Mesothelial cell of epicardium (in vitro differentiated cells): ENCODE measurements at regions not wholly inside any gene's neighbourhood (a gene's known extent, or its start where the extent isn't known, plus 50 kb on each side); places are given as distances from the start of the nearest gene placed in this dataset.
"Not testable (repeated sequence)": the region's sequence is repeated elsewhere in the genome, so short reads cannot be mapped to it uniquely, and the experiment has no call there.

ENCODE experiments used
- DNase-seq, 2 experiments: peaks; one replicate each; pipeline ENCODE4 v3.0.0; 2021; ENCODE audit warnings: low spot score in 2 of 2; ENCODE audit not compliant: unreplicated experiment in 2 of 2
- H3K27ac Mint-ChIP-seq: 2 replicates; pipeline ENCODE4 v1.8.0; 2021; ENCODE audit warnings: mixed read lengths
- H3K27me3 Mint-ChIP-seq: 2 replicates; pipeline ENCODE4 v1.8.0; 2021; ENCODE audit warnings: low read depth, mixed read lengths
- H3K36me3 Mint-ChIP-seq: 2 replicates; pipeline ENCODE4 v1.8.0; 2021; ENCODE audit warnings: mixed read lengths
- H3K4me1 Mint-ChIP-seq: 2 replicates; pipeline ENCODE4 v1.8.0; 2021; ENCODE audit warnings: mixed read lengths
- H3K4me3 Mint-ChIP-seq: 2 replicates; pipeline ENCODE4 v1.8.0; 2021; ENCODE audit warnings: mild to moderate bottlenecking, moderate library complexity, mixed read lengths
- H3K9me3 Mint-ChIP-seq: 2 replicates; pipeline ENCODE4 v1.8.0; 2021; ENCODE audit warnings: mixed read lengths
- TF ChIP-seq, protein P1 (sequence below): fragments of 200-600 bp; sonication (generic); IDR thresholded peaks from one replicate; pipeline ENCODE4 v1.5.0; 2021; ENCODE audit warnings: antibody characterized with exemption; ENCODE audit not compliant: unreplicated experiment

DNA sequence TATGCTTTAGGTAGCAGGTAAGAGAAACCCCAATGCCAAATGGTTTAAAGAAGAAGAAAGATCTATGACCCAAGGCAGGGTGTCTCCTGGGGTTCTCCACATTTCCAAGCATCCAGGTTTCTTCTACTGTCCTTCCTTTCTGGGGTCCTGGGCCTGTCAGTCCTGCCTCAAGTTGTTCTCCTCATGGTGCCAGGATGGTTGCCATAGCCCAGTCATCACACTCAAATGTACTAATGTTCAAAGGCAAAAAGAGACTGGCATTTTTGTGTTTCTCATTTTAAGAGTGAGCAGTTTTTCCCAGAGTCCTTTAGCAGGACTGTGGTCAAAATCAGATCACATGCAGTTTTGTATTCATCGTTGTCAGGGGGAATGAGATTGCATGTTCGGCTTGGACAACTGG is 59.9 kb upstream of the BOD1 start:
- H3K27ac Mint-ChIP-seq: no peak overlapping the region
- H3K4me1 Mint-ChIP-seq: peaks cover 1% of the 10 kb centered on the region
- H3K9me3 Mint-ChIP-seq: no peaks in the 10 kb centered on the region
- TF ChIP-seq, protein P1, sequence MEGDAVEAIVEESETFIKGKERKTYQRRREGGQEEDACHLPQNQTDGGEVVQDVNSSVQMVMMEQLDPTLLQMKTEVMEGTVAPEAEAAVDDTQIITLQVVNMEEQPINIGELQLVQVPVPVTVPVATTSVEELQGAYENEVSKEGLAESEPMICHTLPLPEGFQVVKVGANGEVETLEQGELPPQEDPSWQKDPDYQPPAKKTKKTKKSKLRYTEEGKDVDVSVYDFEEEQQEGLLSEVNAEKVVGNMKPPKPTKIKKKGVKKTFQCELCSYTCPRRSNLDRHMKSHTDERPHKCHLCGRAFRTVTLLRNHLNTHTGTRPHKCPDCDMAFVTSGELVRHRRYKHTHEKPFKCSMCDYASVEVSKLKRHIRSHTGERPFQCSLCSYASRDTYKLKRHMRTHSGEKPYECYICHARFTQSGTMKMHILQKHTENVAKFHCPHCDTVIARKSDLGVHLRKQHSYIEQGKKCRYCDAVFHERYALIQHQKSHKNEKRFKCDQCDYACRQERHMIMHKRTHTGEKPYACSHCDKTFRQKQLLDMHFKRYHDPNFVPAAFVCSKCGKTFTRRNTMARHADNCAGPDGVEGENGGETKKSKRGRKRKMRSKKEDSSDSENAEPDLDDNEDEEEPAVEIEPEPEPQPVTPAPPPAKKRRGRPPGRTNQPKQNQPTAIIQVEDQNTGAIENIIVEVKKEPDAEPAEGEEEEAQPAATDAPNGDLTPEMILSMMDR: no peak
- H3K4me3 Mint-ChIP-seq: no peak overlapping the region
- H3K36me3 Mint-ChIP-seq: no peaks in the 10 kb centered on the region
- no peak for DNase-seq
- peaks cover 15% of the 10 kb centered on the region for H3K27me3 Mint-ChIP-seq

DNA sequence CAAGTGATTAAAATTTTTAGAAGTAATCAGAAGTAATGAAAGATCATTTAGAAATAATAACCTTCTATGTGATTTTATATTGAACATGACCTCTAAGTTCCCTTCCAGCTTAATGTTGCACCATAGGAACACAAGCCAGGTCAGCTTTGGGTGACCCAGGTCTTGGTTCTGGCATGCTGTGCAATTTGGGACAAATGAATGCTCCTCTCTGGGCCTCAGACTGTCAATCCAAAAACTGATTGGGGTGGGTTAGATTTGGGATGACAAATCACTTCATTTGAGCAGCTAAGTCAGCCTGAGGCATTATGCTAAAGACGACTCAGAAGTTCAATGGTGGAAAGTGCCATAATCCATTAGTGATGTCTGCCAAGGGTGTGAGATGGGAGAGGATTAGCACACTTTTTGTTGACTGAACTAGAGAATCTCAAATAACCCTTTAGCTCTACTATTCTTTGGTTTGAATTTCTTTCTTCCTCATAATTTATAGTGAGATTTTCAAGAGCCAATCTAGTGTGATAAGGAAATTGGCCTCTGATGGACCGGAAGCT is 60.7 kb upstream of the BOD1 start:
- H3K9me3 Mint-ChIP-seq: no peaks in the 10 kb centered on the region
- TF ChIP-seq, protein P1: no peak

DNA sequence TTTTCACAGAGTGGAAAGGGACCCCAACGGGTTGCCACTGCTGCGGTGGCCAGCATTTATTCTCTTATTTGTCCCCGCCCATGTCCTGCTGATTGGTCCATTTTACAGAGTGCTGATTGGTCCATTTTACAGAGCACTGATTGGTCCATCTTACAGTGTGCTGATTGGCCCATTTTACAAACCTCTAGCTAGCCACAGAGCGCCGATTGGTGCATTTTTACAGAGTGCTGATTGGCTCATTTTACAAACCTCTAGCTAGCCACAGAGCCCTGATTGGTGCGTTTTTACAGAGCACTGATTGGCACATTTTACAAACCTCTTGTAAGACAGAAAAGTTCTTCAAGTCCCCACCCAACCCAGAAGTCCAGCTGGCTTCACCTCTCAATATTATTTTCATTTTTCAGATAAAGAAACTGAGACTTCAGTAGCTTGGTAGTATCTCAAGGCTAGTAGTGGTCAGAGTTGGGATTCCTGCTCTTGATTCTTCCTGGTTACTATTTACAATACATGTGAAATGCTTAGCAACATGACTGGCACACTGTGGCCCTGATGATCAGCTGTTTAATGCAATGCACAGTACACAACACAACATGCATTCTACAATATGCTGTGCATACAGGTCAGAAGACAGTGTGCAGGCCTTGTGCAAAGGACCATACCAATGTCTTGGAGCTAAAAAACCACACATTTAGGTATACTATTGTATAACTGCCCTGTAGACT is 63.6 kb upstream of the BOD1 start:
- H3K4me1 Mint-ChIP-seq: no peaks in the 10 kb centered on the region
- H3K4me3 Mint-ChIP-seq: no peak overlapping the region
- no peaks in the 10 kb centered on the region for H3K9me3 Mint-ChIP-seq
- TF ChIP-seq, protein P1: no peak
- no peak overlapping the region for H3K27ac Mint-ChIP-seq
- no peak for DNase-seq
- H3K36me3 Mint-ChIP-seq: no peaks in the 10 kb centered on the region
- H3K27me3 Mint-ChIP-seq: no peaks in the 10 kb centered on the region

More for the DNA sequence above, 60.7 kb upstream of the BOD1 start:
- H3K27me3 Mint-ChIP-seq: peaks cover 7% of the 10 kb centered on the region
- H3K4me3 Mint-ChIP-seq: no peak overlapping the region
- no peaks in the 10 kb centered on the region for H3K4me1 Mint-ChIP-seq
- H3K36me3 Mint-ChIP-seq: no peaks in the 10 kb centered on the region
- DNase-seq: no peak
- H3K27ac Mint-ChIP-seq: no peak overlapping the region

DNA sequence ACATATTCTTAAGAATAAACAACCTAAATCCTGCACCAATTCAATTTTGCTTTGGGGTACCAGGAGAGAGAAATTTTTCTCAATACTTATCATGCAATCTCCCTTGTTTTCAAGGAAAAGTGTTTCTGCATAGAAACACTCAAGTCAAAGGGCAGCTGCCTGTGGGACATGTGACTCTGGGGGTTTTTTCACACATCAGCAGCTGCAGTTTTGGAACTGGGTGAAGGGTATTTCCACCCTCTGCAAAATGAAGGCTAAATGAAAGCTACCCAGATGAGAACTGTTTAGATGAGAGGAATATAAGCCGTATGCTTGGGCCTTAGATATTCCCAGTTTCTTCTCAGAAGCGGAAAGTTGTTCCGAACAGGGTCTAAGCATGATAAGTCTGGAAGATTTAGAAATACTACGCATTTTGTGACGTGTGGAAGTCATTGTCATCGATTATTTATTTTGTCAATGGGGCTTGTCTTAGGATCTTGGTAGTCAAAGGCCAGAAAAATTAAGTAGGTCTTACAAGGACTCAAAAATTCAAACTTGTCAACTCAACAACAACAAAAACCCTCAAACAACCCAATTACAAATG is 64.3 kb upstream of the BOD1 start:
- no peak overlapping the region for H3K4me3 Mint-ChIP-seq
- no peaks in the 10 kb centered on the region for H3K4me1 Mint-ChIP-seq
- H3K27ac Mint-ChIP-seq: no peak overlapping the region
- H3K36me3 Mint-ChIP-seq: no peaks in the 10 kb centered on the region
- no peaks in the 10 kb centered on the region for H3K9me3 Mint-ChIP-seq
- DNase-seq: no peak
- TF ChIP-seq, protein P1: no peak
- no peaks in the 10 kb centered on the region for H3K27me3 Mint-ChIP-seq

DNA sequence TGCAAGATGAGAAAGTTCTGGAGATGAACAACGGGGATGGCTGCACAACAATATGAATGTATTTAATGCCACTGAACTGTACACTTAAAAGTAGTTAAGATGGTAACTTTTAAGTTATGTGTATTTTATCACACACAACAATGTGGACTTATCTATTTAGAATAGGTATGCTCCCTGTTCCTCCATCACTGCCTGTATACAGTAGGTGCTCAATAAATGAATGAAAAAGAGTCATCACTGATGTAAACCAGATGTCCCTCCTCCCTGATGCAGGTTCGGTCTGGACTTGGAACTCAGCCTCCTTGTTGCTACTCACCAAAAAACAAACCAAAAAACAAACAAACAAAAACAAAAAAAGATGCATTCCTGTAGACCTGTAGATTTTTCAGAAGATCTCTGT is 65.9 kb upstream of the BOD1 start:
- Mint-ChIP-seq H3K4me3 (no peak overlapping the region), H3K4me1 (no peaks in the 10 kb centered on the region), H3K9me3 (no peaks in the 10 kb centered on the region), H3K27me3 (no peaks in the 10 kb centered on the region), H3K36me3 (no peaks in the 10 kb centered on the region), H3K27ac (no peak overlapping the region)
- no peak for DNase-seq
- TF ChIP-seq, protein P1: no peak

DNA sequence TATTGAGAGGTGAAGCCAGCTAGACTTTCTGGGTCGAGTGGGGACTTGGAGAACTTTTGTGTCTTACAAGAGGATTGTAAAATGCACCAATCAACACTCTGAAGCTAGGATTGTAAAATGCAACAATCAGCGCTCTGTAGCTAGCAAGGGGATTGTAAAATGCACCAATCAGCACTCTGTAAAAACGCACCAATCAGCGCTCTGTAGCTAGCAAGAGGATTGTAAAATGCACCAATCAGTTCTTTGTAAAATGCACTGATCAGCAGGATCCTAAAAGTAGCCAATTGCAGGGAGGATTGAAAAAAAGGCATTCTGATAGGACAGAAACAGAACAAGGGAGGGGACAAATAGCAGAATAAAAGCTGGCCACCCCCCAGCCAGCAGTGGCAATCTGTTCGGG is 68.1 kb upstream of the BOD1 start:
- H3K36me3 Mint-ChIP-seq, DNase-seq, H3K27ac Mint-ChIP-seq, H3K4me1 Mint-ChIP-seq, H3K27me3 Mint-ChIP-seq, H3K9me3 Mint-ChIP-seq, H3K4me3 Mint-ChIP-seq: not testable (repeated sequence)
